H1 (cell line): ENCODE measurements at regions not wholly inside any gene's neighbourhood (a gene's known extent, or its start where the extent isn't known, plus 50 kb on each side); places are given as distances from the start of the nearest gene placed in this dataset.

Source experiments
- POLR2AphosphoS5 ChIP-seq: IDR thresholded peaks from 2 replicates; pipeline ENCODE4 v1.6.1; 2011; ENCODE audit warnings: low read depth, low read length
- SP4 ChIP-seq: IDR thresholded peaks from 2 replicates; pipeline ENCODE4 v1.6.1; 2012; ENCODE audit warnings: low read length, inconsistent platforms
- TAF1 ChIP-seq: IDR thresholded peaks from 2 replicates; pipeline ENCODE4 v1.6.1; 2011; ENCODE audit warnings: mild to moderate bottlenecking, low read depth, low read length

DNA sequence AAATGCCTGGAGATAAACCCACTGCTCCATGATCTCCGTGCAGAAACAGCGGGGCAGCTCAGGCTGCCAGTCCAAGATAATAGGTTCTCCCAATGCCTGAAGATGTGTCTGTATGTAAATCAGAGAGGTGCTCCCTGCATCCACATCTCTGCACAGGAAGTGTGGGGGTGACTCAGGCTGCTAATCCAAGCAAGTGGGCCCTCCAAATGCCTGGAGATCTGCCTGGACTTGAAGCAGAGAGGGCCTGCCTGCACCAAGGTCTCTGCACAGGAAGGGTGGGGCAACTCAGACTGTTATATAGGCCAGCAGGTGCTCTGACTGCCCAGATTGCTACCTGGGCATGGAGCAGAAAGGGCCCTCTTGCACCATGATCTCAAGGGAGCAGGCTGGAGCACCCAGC lies 504.7 kb downstream of the LRFN5 start (continued):
- TF ChIP-seq POLR2AphosphoS5 (no peak), SP4 (no peak), TAF1 (no peak)
